Natural killer cell (primary cell): ENCODE measurements at regions not wholly inside any gene's neighbourhood (a gene's known extent, or its start where the extent isn't known, plus 50 kb on each side); places are given as distances from the start of the nearest gene placed in this dataset.

Experiments
- ATAC-seq, 3 donors: fragments of 150-1000 bp in 2 of 3; fragments of 200-7000 bp in 1 of 3; cut with Tn5 transposase; 1 replicate in 1 of 3; 2 replicates in 2 of 3; pipeline ENCODE4 v1.10.0; 2021; ENCODE audit warnings: mild to moderate bottlenecking in 2 of 3, moderate library complexity in 2 of 3
- DNase-seq, 2 donors: peaks; one replicate each; pipeline versions ENCODE4 v3.0.0 to v3.0.0-alpha.2; 2013 to 2021; ENCODE audit warnings: mixed read lengths in 1 of 2
- H3K27ac ChIP-seq: one replicate; pipeline ENCODE4 v1.5.1; 2013; ENCODE audit warnings: mild to moderate bottlenecking, low read length
- H3K27me3 ChIP-seq: one replicate; pipeline ENCODE4 v1.6.1; 2013; ENCODE audit warnings: low read length; ENCODE audit not compliant: control insufficient read depth, insufficient read depth
- H3K36me3 ChIP-seq: one replicate; pipeline ENCODE4 v1.6.1; 2013; ENCODE audit warnings: low read length; ENCODE audit not compliant: control insufficient read depth, insufficient read depth
- H3K4me1 ChIP-seq: one replicate; pipeline ENCODE4 v1.6.1; 2013; ENCODE audit warnings: low read length; ENCODE audit not compliant: control insufficient read depth, insufficient read depth
- H3K4me3 ChIP-seq: one replicate; pipeline ENCODE4 v1.5.1; 2013; ENCODE audit warnings: low read length
- H3K9me3 ChIP-seq: one replicate; pipeline ENCODE4 v1.6.1; 2013; ENCODE audit warnings: low read length; ENCODE audit not compliant: control insufficient read depth, insufficient read depth
- H3K27ac Mint-ChIP-seq, 2 donors: one replicate each; pipeline ENCODE4 v1.8.0; 2022; ENCODE audit warnings: mild to moderate bottlenecking in 2 of 2, mixed read lengths in 2 of 2, moderate library complexity in 1 of 2
- H3K27me3 Mint-ChIP-seq, 2 donors: one replicate each; pipeline ENCODE4 v1.8.0; 2022; ENCODE audit warnings: low read depth in 2 of 2, mixed read lengths in 2 of 2
- H3K36me3 Mint-ChIP-seq: one replicate; pipeline ENCODE4 v1.8.0; 2022; ENCODE audit warnings: mixed read lengths
- H3K4me1 Mint-ChIP-seq, 2 donors: one replicate each; pipeline ENCODE4 v1.8.0; 2022; ENCODE audit warnings: mixed read lengths in 2 of 2
- H3K4me3 Mint-ChIP-seq: one replicate; pipeline ENCODE4 v1.8.0; 2022; ENCODE audit warnings: mild to moderate bottlenecking, moderate library complexity, mixed read lengths
- H3K9me3 Mint-ChIP-seq, 2 donors: one replicate each; pipeline ENCODE4 v1.8.0; 2022; ENCODE audit warnings: mixed read lengths in 2 of 2
- WGBS: methylation state at CpG from one replicate; pipeline ENCODE4 v1.1.7; 2013; ENCODE audit warnings: missing lambda C conversion rate; ENCODE audit not compliant: insufficient coverage; 5-methylcytosine and 5-hydroxymethylcytosine counted together
- intact Hi-C: fragments of 100-400 bp; cut with micrococcal nuclease; formaldehyde crosslinking; loops from one replicate; pipeline ENCODE4 v1.14.2; 2022
- TF ChIP-seq, protein P1 (sequence below): fragments of 200-600 bp; IDR thresholded peaks from one replicate; pipeline ENCODE4 v1.8.0; 2022; ENCODE audit warnings: antibody characterized with exemption

DNA sequence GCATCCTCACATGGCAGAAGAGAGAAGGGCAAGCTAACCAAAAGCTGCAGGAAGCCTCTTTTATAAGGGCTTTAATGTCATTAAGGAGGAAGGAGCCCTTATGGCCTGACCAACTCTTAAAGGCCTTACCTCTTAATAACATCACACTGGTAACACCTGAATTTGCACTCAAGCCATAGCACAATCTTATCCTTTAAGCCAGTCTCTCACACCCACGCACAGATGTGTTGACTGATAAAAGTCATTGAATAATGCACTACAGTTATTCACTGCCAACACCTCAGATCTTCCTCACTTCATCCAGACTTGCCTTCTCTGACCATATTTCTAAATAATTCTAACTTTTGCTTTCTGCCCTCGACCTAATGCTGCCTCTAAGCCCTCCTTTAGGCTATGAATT is 516.8 kb downstream of the ADCYAP1 start:
- no peaks in the 10 kb centered on the region for H3K27me3 Mint-ChIP-seq
- WGBS, result 65% methylated on average over 1 of the region's 2 CpGs
- H3K9me3 Mint-ChIP-seq, result peaks cover 3 to 7% of the 10 kb centered on the region in 2 donors
- Histone ChIP-seq H3K9me3 (no peaks in the 10 kb centered on the region), H3K4me3 (no peak overlapping the region), H3K27me3 (no peaks in the 10 kb centered on the region), H3K36me3 (no peaks in the 10 kb centered on the region), H3K4me1 (no peaks in the 10 kb centered on the region), H3K27ac (no peak overlapping the region)
- TF ChIP-seq, protein P1, sequence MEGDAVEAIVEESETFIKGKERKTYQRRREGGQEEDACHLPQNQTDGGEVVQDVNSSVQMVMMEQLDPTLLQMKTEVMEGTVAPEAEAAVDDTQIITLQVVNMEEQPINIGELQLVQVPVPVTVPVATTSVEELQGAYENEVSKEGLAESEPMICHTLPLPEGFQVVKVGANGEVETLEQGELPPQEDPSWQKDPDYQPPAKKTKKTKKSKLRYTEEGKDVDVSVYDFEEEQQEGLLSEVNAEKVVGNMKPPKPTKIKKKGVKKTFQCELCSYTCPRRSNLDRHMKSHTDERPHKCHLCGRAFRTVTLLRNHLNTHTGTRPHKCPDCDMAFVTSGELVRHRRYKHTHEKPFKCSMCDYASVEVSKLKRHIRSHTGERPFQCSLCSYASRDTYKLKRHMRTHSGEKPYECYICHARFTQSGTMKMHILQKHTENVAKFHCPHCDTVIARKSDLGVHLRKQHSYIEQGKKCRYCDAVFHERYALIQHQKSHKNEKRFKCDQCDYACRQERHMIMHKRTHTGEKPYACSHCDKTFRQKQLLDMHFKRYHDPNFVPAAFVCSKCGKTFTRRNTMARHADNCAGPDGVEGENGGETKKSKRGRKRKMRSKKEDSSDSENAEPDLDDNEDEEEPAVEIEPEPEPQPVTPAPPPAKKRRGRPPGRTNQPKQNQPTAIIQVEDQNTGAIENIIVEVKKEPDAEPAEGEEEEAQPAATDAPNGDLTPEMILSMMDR, result no peak
- intact Hi-C loops, result no loop called here
- ATAC-seq, result no peak
- no peak for DNase-seq
- H3K4me3 Mint-ChIP-seq, result no peak overlapping the region
- H3K4me1 Mint-ChIP-seq, result no peaks in the 10 kb centered on the region
- H3K27ac Mint-ChIP-seq, result no peak overlapping the region
- H3K36me3 Mint-ChIP-seq, result no peaks in the 10 kb centered on the region

DNA sequence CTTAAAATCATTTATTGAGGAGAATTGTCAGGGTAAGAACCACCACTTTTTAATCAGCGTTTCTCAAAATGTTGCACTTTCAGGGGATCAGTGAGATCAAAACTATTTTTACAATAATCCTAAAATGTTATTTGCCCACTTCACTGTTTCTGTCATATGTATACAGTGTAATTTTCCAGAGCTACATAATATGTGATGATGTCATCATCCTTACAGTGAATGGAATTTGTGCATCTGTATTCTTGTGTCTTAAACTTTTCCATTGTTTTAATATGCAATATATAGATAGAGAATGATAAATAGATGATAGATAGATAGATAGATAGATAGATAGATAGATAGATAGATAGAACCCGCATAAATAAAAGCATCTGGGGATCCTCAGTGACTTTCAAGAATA is 518.0 kb downstream of the ADCYAP1 start:
- no peak overlapping the region for H3K27ac ChIP-seq
- ATAC-seq, result no peak
- intact Hi-C loops, result no loop called here
- no peaks in the 10 kb centered on the region for H3K4me1 ChIP-seq
- Mint-ChIP-seq H3K4me3 (no peak overlapping the region), H3K27me3 (no peaks in the 10 kb centered on the region), H3K9me3 (peaks cover 3 to 7% of the 10 kb centered on the region in 2 donors), H3K36me3 (no peaks in the 10 kb centered on the region), H3K4me1 (no peaks in the 10 kb centered on the region), H3K27ac (no peak overlapping the region)
- H3K36me3 ChIP-seq, result no peaks in the 10 kb centered on the region
- no peak for DNase-seq
- no peaks in the 10 kb centered on the region for H3K9me3 ChIP-seq
- H3K4me3 ChIP-seq, result no peak overlapping the region
- TF ChIP-seq, protein P1, result no peak
- WGBS, result 88% methylated on average over 1 of the region's 2 CpGs
- no peaks in the 10 kb centered on the region for H3K27me3 ChIP-seq

DNA sequence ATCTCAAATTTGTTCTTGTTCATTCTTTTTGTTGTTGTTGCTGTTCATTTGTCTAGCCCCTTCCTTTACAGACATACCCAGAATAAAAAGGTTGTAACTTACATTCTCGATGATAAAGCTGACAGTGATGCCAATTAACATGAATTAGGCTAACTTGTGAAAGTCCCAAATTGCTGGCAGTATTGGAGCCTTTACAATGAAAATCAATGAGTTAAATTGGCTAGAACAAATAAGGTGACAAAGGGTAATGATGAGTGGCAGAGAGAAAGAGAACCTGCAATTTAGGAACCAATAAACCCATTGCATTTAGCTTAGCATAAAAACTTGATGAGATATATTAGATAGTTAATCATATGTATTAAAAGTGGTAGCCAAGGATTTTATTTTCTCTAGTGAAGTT is 521.0 kb downstream of the ADCYAP1 start:
- Mint-ChIP-seq H3K36me3 (no peaks in the 10 kb centered on the region), H3K4me3 (no peak overlapping the region), H3K4me1 (no peaks in the 10 kb centered on the region), H3K27me3 (no peaks in the 10 kb centered on the region), H3K27ac (no peak overlapping the region), H3K9me3 (peaks cover 5 to 7% of the 10 kb centered on the region in 2 donors)
- DNase-seq (no peak), ATAC-seq (no peak)
- H3K36me3 ChIP-seq, result no peaks in the 10 kb centered on the region
- H3K27me3 ChIP-seq, result no peaks in the 10 kb centered on the region
- intact Hi-C loops, result no loop called here
- 58% methylated on average over 1 of the region's 1 CpG for WGBS
- H3K4me3 ChIP-seq, result no peak overlapping the region
- H3K4me1 ChIP-seq, result no peaks in the 10 kb centered on the region
- no peak overlapping the region for H3K27ac ChIP-seq
- no peaks in the 10 kb centered on the region for H3K9me3 ChIP-seq
- TF ChIP-seq, protein P1, result no peak

DNA sequence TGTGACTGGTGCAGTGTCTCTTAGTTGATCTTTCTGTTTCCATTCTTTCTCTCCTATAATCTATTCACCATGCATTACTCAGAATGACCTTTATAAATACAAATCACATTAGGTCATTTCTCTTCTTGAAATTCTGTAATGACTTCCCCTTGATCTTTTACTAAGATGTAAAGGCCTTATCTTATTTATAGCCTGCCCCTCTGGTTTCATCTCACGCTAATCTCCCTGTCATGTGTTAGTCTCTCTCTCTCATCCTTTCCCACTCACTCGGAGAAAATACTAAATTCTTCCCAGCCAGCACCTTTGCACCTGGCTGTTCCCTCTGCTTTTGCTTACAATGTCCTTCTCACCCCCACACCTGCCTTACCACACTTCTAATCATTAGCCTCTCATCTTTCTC is 530.8 kb downstream of the ADCYAP1 start:
- no peaks in the 10 kb centered on the region for H3K9me3 ChIP-seq
- DNase-seq (no peak), ATAC-seq (no peak)
- Mint-ChIP-seq H3K9me3 (peaks cover 5 to 6% of the 10 kb centered on the region in 2 donors), H3K4me1 (no peaks in the 10 kb centered on the region), H3K36me3 (no peaks in the 10 kb centered on the region), H3K27ac (no peak overlapping the region), H3K27me3 (no peaks in the 10 kb centered on the region), H3K4me3 (no peak overlapping the region)
- H3K27ac ChIP-seq, result no peak overlapping the region
- H3K36me3 ChIP-seq, result no peaks in the 10 kb centered on the region
- WGBS, result 93% methylated on average over 2 of the region's 2 CpGs
- intact Hi-C loops, result no loop called here
- no peaks in the 10 kb centered on the region for H3K27me3 ChIP-seq
- no peak overlapping the region for H3K4me3 ChIP-seq
- TF ChIP-seq, protein P1, result no peak
- no peaks in the 10 kb centered on the region for H3K4me1 ChIP-seq
